ENCODE measurements at regions not wholly inside any gene's neighbourhood (a gene's known extent, or its start where the extent isn't known, plus 50 kb on each side); places are given as distances from the start of the nearest gene placed in this dataset.

DNA sequence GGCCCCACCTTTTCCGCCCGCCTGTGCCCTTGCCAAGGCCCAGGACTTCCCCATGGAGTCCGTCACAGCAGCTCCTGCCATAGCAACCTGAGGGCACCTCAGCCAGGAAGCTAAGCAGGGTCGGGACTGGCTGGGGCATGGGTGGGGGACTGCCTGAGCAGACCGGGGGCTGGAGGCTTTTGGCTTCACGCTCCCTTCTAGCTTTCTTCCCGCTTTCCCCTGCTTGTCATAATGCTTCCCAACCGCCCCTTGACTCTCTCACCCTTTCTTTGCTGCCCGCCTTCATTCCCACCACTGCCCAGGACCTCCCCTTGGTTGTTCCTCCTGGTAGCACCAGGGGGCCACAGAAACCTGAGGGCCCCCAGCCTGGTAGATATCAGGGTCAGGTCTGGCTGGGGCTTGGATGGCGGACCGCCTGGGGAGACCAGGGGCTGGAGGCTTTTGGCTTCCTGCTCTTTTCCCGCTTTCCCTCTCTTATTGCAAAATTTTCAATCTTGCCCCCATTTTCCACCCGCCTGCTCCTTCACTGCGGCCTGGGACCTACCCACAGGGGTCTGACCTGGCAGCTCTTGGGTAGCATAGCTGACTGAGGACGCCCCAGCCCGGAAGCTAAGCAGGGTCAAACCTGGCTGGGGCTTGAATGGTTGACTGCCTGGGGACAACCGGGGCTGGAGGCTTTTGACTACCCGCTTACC lies 2287.7 kb downstream of the TP53TG3F start:
- no peaks in the 10 kb centered on the region for H3K9me3 ChIP-seq
- intact Hi-C loops (cut with DNase I), result no loop called here
- no peak for ATAC-seq
- H3K36me3 ChIP-seq, result no peaks in the 10 kb centered on the region
- TF ChIP-seq, protein P1, sequence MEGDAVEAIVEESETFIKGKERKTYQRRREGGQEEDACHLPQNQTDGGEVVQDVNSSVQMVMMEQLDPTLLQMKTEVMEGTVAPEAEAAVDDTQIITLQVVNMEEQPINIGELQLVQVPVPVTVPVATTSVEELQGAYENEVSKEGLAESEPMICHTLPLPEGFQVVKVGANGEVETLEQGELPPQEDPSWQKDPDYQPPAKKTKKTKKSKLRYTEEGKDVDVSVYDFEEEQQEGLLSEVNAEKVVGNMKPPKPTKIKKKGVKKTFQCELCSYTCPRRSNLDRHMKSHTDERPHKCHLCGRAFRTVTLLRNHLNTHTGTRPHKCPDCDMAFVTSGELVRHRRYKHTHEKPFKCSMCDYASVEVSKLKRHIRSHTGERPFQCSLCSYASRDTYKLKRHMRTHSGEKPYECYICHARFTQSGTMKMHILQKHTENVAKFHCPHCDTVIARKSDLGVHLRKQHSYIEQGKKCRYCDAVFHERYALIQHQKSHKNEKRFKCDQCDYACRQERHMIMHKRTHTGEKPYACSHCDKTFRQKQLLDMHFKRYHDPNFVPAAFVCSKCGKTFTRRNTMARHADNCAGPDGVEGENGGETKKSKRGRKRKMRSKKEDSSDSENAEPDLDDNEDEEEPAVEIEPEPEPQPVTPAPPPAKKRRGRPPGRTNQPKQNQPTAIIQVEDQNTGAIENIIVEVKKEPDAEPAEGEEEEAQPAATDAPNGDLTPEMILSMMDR (IDR thresholded peaks at IDR 0.05), result no peak
- no peak for DNase-seq
- H3K27ac ChIP-seq, result no peak overlapping the region
- H3K4me3 ChIP-seq, result no peak overlapping the region
- no peaks in the 10 kb centered on the region for H3K4me1 ChIP-seq
- H3K27me3 ChIP-seq (ENCODE audit: low read depth), result no peaks in the 10 kb centered on the region

DNA sequence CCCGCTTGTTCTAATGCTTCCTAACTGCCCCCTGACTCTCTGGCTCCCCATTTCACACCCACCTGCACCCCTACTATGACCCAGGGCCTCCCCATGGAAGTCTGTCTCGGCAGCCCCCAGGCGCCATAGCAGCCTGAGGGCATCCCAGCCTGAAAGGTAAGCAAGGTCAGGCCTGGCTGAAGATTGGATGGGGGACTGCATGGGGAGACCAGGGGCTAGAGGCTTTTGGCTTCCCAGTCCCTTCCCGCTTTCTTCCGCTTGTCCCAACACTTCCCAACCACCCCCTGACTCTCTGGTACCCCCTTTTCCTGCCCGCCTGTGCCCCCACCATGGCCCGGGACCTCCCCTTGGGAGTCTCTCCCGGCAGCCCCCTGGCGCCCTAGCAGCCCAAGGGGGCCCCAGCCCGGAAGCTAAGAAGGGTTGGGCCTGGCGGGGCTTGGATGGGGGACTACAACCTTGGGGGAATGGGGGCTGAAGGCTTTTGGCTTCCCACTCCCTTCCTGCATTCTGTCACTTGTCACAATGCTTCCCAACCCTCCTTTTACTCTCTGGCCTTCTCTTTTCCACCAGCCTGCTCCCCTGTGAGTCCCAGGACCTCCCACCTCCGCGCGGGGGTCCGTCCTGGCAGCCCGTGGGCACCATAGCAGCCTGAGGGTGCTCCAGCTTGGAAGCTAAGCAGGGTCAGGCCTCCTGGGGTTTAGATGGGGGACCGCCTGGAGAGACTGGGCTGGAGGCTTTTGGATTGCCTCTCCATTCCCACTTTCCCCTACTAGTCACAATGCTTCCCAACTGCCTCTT lies 2288.4 kb downstream of the TP53TG3F start:
- ATAC-seq (no peak), DNase-seq (no peak)
- H3K27ac ChIP-seq, result no peak overlapping the region
- no peaks in the 10 kb centered on the region for H3K27me3 ChIP-seq (ENCODE audit: low read depth)
- H3K4me3 ChIP-seq, result no peak overlapping the region
- TF ChIP-seq, protein P1 (IDR thresholded peaks at IDR 0.05), result no peak
- no peaks in the 10 kb centered on the region for H3K36me3 ChIP-seq
- no peaks in the 10 kb centered on the region for H3K9me3 ChIP-seq
- no peaks in the 10 kb centered on the region for H3K4me1 ChIP-seq
- intact Hi-C loops (cut with DNase I), result no loop called here

DNA sequence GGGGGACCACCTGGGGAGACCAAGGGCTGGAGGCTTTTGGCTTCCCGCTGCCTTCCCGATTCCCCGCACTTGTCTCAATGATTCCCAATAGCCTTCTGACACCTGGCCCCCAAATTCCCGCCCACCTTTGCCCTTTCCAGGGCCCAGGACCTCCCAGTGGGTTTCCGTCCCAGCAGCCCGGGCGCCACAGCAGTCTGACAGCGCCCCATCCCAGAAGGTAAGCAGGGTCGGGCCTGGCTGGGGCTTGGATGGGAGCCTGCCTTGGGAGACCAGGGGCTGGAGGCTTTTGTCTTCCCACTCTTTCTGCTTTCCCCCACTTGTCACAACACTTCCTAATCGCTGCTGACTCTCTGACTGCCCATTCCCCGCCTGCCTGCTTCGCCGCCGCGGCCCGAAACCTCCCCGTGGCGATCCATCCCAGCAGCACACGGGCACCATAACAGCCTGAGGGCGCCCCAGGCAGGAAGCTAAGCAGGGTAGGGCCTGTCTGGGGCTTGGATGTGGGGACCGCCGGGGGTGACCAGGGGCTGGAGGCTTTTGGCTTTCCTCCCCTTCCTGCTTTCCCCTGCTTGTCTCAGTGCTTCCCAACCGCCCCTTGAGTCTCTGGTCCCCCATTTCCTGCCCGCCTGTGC lies 2289.3 kb downstream of the TP53TG3F start:
- Histone ChIP-seq H3K27me3 (ENCODE audit: low read depth) (no peaks in the 10 kb centered on the region), H3K4me1 (no peaks in the 10 kb centered on the region), H3K27ac (no peak overlapping the region), H3K9me3 (no peaks in the 10 kb centered on the region), H3K4me3 (no peak overlapping the region), H3K36me3 (no peaks in the 10 kb centered on the region)
- intact Hi-C loops (cut with DNase I), result no loop called here
- no peak for DNase-seq
- ATAC-seq, result no peak
- TF ChIP-seq, protein P1 (IDR thresholded peaks at IDR 0.05), result no peak

DNA sequence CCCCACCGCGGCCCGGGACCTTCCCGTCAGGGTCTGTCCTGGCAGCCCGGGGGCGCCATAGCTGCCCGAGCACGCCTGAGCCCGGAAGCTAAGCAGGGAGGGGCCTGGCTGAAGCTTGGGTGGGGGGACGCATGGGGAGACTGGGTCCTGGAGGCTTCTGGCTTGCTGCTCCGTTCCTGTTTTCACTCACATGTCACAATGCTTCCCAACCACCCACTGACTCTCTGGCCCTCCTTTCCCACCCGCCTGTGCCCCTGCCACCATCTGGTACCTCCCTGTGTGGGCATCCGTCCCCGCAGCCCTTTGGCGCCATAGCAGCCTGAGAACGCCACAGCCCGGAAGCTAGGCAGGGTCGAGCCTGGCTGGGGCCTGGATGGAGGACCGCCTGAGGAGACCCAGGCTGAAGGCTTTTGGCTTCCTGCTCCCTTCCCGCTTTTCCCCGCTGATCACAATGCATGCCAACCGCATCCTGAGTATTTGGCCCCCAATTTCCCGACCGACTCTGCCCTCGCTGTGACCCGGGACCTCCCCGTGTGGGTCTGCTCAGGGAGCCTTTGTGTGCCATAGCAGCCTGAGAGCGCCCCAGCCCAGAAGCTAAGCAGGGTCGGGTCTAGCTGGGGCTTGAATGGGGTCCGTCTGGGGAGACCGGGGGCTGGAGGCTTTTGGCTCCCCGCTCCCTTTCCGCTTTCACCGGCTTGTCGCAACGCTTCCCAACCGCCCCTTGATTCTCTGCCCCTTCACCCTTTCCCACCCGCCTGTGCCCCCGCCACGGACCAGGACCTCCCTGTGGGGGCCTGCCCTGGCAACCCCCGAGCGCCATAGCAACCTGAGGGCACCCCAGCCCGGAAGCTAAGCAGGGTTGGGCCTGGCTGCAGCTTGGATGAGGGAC lies 2290.1 kb downstream of the TP53TG3F start:
- Histone ChIP-seq H3K36me3 (no peaks in the 10 kb centered on the region), H3K27ac (no peak overlapping the region), H3K9me3 (no peaks in the 10 kb centered on the region), H3K4me1 (no peaks in the 10 kb centered on the region), H3K27me3 (ENCODE audit: low read depth) (no peaks in the 10 kb centered on the region), H3K4me3 (no peak overlapping the region)
- TF ChIP-seq, protein P1 (IDR thresholded peaks at IDR 0.05), result no peak
- ATAC-seq, result no peak
- intact Hi-C loops (cut with DNase I), result no loop called here
- DNase-seq, result peak; percentile 29

DNA sequence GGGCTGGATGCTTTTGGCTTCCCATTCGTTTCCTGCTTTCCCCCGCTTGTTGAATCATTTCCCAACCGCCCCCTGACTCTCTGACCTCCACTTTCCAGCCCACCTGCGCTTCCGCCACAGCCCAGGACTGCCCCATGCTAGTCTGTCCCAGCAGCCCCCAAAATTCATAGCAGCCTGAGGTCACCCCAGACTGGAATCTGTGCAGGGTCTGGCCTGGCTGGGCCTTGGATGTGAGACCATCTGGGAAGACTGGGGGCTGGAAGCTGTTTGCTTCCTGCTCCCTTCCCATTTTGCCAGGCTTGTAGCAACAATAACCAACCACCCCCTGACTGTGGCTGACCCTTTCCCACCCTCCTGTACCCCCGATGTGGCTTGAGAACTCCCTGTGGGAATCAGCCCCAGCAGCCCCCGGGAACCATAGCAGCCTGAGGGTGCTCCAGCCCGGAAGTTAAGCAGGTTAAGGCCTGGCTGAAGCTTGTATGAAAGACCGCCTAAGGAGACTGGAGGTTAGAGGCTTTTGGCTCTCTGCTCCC lies 2290.8 kb downstream of the TP53TG3F start:
- no peak overlapping the region for H3K27ac ChIP-seq
- no peaks in the 10 kb centered on the region for H3K36me3 ChIP-seq
- DNase-seq (no peak), ATAC-seq (no peak)
- H3K9me3 ChIP-seq, result peaks cover 3% of the 10 kb centered on the region
- TF ChIP-seq, protein P1 (IDR thresholded peaks at IDR 0.05), result no peak
- H3K4me1 ChIP-seq, result no peaks in the 10 kb centered on the region
- intact Hi-C loops (cut with DNase I), result no loop called here
- no peaks in the 10 kb centered on the region for H3K27me3 ChIP-seq (ENCODE audit: low read depth)
- no peak overlapping the region for H3K4me3 ChIP-seq

All from lower lobe of right lung (tissue), 2 donors.